ENCODE measurements at regions not wholly inside any gene's neighbourhood (a gene's known extent, or its start where the extent isn't known, plus 50 kb on each side); places are given as distances from the start of the nearest gene placed in this dataset.

DNA sequence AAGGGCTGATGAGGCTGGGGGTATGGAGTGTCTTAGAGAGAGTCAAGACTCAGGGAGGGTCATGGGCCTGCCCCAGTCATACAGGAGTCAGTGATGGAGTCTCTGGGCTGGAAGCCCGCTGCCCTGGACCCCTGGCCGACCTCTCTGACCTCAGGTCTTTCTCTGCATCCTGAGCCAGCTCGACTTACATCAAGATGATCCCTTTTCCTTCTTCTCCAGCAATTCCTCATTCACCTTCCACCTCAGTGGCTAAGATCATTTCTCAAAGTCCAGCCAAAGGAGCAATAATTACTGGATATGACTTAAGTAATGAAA lies 308.6 kb downstream of the MATN1 start:
- FAIRE-seq (no peak), DNase-seq (ENCODE audit: low spot score in 2 of 2) (no peak)

DNA sequence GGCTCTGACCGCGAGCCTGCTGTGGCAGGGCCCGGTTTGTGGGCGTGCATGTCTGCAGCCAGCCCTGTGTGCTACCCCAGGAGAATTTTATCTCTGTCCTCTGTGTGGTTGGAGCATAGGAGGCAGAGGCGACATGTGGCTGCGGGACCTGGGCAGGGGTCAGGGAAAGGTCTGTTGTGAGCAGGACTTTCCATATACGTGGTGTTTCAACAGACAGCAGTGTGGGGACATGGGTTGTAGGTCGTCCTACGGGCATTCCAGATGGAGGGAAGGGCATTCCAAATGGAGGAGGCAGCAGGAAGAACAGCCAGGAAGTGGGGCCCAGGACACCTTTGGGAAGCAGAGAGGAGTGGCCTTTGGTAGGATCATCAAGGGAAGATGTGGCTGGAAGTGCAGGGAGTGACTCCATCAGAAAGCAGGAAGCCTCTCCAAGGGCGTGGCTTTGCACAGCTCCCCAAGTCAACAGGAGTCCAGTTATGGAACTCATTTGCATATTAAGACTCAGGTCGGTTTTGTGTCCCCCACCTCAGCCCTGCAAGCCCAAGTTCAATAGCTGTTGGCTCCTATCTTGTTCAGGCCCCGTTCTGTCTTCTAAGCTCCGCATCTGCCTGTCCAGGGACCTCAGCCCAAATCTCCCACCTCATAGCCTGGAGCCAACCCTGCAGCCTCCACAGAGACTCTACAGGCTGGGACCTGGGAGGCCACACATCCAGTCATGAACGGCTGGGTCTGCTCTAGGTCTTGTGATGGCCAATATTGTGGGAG lies 309.1 kb downstream of the MATN1 start:
- DNase-seq (ENCODE audit: low spot score in 2 of 2) = no peak
- FAIRE-seq = no peak

DNA sequence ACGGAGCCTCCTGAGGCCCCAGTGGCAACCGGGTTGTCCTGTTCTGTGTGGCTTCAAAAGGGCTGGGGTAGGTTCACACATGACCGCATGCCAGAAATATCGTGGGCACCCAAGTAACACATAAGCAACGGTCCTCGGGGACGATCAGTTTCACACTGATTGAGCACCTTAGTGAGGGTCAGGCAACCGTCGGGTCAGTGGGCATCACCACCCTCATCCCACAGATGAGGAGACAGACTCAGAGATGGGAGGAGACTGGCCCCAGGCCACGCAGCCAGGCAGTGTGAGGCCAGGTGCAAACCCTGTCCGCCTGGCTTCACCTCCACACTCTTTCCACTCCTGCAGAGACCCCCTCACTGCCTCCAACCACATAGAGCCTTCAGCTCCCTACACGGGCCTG lies 309.8 kb downstream of the MATN1 start:
- DNase-seq (ENCODE audit: low spot score in 2 of 2) (no peak), FAIRE-seq (no peak)

DNA sequence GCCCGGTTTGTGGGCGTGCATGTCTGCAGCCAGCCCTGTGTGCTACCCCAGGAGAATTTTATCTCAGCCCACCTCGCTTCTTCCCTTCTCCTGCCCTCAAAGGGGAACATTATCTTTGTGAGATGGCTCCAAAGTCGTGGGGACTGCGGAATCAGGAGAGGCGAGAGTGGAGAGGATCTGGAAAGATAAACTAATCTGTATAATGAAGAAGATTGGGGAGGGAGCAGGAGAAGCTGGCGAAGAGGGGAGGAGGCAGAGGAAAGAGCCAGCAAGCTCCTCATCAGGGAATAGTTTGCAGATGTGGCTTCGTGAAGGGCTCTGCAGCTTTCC lies 310.3 kb downstream of the MATN1 start:
- FAIRE-seq = no peak

DNA sequence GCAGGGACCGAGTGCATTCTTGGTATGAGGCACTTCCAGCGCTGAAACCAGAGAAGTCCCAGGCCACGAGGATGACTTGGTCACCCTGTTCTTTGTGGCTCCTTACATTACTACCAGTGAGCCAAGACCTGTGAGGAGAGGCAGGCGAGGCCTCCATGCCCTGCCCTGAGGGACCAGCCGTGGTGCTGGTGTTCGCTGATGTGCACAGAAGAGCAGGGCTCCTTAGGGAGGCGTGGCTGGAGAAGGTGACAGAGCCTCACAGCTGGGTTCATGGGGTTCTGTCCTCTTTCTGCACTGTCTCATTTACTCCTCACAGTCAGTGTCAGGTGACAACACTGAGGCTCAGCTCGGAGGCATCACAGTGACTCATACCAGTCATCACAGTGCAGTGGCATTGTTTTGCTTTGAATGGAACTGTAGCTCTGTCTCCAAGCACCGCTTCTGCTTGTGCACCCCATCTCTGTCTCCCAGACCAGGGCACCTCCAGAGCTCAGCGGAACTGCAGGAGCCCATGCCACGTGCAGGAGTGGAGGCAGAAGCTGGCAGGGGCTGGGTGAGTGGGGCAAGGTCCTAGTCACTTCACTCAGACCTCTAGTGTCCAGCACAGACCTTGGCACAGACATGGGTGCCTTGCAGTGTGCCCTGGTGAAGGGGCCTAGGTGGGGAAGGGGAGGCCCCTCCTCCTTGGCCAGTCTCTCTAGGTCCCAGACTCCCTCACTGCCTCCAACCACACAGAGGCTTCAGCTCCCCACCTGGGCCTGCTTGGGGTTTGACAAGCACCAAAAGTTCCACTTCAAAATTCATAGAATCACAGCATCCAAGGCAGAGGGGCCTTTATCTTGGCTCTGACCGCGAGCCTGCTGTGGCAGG lies 310.9 kb downstream of the MATN1 start:
- FAIRE-seq (no peak), DNase-seq (ENCODE audit: low spot score in 2 of 2) (no peak)

More for the DNA sequence above, 310.3 kb downstream of the MATN1 start:
- no peak for DNase-seq (ENCODE audit: low spot score in 2 of 2)

DNA sequence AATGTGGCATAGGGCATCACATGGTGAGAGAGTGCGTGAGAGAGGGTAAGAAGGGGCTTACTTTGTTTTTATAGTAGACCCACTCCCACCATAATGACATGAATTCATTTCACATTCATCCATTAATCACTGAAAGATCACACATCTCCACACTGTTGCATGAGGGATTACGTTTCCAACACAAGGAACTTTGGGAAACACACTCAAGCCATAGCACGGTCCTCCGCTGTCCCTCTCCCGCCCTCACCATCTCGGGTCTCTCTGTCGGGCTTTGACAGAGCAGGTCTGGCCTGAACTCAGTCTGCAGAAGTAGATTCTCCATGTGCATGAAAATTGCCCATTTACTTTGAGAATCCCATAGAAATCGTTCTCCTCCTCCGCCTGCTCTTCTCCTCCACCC lies 312.2 kb downstream of the MATN1 start:
- FAIRE-seq (no peak), DNase-seq (ENCODE audit: low spot score in 2 of 2) (no peak)

DNA sequence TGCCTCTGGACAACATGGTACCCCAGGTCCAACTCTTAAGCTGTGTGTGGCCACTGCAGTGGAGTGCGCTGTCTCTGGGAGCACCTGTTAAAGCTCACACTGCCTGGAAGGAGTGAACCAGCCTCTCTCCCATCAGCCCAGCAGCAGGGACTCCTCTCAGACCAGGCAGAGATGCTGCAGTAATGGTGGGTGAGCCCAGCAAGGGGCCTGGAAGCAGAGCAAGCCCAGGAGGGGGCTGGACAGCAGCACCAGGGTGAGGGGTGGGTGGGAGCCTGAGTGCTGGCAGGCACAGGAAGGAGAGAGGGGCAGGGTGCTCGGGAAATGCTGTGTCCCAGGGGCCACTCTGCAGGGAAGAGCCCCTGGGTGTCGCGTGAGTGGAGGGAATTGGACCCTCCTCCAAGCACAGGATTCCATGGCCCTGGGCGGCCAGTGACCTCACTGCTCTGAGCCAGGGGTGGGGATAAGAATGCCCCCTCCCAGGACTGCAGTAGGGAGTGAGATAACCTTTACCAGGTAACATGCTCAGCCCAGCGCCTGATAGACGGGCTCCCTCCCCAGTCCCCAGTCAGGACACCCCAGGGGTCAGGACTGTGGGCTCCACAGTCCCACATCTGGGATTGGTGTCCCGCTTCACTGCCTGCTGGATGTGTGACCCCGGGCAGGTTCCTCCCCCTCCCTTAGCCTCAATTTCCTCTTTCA lies 313.1 kb downstream of the MATN1 start:
- no peak for FAIRE-seq
- no peak for DNase-seq (ENCODE audit: low spot score in 2 of 2)

DNA sequence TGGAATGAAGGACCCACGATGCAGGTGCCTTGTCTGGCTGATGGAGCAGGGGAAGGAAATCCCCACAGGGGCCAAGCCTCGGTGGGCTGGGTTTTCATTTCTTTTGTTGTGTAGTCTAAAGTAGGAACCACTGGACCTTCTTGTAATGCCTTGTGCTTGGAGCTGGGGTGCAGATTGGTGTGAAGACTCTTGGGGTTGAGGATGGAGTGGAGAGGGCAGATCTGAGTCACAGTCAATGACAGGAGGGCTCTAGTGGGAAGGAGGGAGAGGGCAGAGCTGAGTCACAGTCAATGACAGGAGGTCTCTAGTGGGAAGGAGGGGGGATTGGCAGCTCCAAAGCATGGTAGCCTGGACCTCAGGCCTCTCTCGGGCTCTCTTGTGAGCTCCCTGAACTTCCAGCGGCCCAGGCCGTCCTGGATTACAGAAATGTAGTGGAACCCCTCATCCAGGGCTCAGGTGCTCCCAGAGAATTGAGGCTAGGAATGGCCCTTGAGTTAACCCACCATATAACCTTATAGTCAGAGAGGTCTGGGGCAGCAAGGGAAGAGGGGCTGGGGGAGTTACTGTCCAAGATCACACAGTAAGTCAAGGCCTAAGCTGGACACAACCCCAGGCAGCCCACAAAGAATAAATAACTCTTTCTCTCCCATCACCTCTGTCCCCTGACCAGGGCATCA lies 313.8 kb downstream of the MATN1 start:
- DNase-seq (ENCODE audit: low spot score in 2 of 2) = no peak
- FAIRE-seq = no peak

DNA sequence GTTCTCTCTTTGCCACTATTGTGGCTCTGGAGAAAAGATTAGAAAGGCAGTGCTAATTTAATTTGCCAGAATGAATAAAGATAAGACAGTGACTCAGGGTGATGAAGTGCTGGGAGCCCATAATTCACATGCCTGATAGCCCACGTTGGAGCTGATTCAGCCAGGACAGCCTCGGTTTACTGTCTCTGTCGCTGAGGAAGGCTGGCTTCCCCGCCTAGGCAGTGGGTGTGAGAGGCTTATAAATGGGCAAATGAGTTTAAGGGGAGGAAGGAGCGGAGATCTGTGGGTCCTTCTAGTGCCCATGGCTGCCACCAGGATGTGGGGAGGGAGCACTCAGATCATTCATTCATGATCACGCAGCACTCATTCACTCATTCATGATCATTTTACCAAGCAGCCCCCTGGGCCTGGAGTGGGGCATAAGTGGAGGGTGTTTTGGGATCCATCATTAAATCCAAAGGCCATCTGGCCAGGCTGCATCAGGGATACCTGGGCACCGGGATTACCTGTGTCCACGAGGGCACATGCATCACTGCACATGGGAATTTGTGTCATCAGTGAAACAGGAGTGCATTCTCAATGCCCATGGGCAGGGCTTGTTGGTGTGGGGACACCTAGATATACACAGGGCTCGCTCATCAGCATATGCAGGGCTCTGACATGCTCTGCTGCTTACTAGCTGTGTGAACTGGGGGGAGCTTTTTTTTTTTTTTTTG lies 315.4 kb downstream of the MATN1 start:
- FAIRE-seq = no peak

DNA sequence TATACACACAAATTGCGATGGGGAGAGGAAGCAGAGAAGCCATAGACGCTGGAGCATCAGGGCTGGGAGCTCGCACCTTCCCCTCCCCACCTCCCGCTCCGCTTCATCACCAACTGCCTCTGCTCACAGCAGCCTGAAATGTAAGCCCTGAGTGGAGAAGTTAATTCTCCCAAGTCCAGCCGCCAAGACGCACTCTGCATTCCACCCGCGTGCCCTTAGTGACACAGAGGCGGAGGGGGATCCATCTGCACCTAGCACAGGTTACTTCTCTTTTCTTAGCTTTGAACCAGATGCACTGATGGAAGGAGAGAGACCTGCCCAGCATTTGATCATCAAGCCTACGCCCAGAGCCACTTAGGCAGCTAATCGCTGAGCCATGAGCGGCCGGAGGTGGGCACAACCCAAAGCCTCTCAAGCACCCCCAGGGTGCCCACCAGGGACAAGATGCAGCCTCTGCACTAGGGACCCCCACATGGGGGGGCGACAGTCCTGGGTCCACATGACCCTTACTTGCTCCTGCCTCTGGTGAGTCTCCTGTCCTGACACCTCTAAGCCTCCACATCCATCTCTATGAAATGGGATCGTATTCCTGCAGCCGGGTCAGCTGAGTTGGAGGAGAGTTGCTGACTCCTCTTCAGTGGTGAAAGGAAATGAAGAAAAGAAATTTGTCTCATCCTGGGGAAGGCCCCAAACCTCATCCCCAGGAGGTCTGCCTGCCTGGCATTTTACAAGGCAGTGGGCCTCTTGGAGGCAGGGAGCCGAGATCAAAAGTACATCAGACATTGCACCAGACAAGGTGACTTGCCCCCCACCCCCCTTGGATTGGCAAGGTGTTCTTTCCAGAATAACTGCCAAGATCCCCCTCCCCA lies 316.2 kb downstream of the MATN1 start:
- DNase-seq (ENCODE audit: low spot score in 2 of 2) = no peak

More for the DNA sequence above, 315.4 kb downstream of the MATN1 start:
- no peak for DNase-seq (ENCODE audit: low spot score in 2 of 2)

DNA sequence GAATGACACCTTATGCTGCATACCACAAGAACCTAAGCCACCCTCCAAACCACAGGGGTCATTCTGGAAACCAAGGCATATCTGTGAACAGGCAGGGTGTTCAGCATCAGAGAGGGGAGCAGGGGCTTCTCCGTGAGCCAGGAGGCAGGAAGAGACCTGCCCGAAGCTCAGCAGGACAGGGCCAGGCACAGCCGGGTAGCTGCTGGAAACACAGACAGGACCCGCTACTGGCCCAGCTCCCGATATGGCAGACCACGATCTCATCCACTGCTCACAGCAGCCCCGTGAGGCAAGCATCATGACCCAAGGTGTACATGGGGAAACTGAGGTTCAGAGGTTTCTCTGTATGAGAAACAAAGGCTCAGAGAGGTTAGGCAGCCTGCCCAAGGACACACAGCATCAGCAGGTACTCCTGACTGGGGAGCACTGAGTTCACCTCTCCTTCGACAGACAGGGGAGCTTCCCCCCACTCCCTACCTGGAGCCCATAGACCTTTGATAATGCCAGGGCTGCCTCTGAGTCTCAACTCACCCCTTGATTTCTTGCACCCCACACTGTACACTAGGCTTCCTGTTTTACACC lies 317.7 kb downstream of the MATN1 start:
- no peak for FAIRE-seq
- DNase-seq (ENCODE audit: low spot score in 2 of 2) = no peak

More for the DNA sequence above, 316.2 kb downstream of the MATN1 start:
- no peak for FAIRE-seq

DNA sequence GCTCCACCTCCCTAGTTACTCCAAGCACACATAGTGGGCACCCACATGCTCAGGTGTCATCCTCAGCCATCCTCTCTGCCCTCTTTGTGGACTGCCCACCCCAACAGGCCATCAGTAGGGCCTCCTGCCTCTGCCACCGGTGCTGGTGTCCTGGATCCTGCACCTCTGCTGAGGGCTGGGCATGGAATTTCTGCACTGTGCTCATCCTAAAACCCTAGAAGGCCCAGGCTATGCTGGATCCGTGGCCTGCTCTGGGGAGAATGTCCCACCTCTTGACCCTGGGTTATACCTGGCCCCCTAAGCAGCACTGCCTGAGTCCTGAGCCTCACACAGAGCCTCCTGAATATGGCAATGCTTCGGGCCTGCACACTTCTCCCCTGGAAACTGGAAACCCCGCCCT lies 318.3 kb downstream of the MATN1 start:
- DNase-seq (ENCODE audit: low spot score in 2 of 2) (no peak), FAIRE-seq (no peak)

DNA sequence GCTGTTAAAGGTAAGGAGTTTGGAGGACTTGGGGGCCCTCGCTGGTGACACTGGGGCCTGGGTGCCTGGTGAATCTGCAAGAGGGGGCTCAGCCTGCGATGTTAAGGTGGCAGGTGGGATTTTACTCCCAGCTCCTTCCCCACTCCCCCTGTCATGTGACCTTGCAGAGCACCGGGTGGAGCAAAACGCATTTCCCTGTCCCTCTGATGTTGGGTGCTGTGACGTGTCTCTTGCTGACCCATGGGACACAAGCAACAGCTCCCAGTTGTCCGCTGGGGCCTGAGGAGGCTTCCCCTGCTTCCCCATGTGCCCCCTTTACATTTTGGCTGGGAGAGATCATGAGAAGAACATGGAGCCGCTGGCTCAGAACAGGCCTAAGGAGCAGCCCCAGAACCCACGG lies 319.0 kb downstream of the MATN1 start:
- no peak for FAIRE-seq
- DNase-seq (ENCODE audit: low spot score in 2 of 2) = no peak

DNA sequence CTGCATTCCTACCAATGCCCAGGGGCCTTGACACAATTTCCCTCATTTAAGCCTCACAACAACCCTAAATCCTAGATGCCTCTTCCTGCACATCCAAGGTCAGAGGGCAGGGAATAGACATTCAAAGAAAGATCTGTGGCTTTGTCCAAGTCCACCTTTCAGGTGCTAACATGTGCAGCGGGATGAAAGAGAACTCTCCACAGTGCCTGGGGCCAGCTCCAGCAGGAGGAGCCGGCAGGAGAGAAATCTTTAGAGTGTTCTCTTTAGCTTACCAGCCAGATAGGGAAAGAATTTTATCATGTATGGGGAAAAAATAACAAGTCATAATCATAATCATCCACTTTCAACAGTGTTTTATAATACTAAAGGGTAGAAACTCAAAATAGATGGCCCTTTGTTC lies 319.7 kb downstream of the MATN1 start:
- DNase-seq (ENCODE audit: low spot score in 2 of 2) (no peak), FAIRE-seq (no peak)

DNA sequence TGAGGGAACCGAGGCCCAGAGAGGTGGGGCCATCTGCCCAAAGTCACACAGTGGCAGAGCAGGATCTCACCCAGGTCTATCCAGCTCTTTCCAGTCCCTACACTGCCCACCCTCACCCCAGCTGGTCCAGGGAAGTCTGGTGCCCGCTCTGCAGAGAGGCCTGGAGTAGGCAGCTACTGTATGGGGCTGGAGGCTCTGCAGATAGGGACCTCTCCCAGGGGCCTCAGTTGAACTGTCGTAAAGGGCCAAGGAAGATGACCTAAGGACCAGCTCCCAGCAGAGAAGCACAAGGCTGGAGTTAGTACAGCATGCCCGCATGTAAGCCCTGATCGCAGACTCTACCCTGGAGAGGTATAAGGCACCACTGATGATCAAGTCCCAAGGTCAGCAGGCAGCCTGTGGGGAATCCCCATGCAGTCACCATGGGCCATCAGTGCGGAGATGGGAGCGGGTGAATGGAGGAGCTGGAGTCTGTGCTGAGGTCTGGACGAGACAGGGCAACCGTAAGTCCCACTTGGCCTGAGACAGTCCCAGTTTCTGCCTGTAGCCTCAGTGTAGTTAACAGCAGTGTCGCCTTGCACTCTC lies 320.2 kb downstream of the MATN1 start:
- DNase-seq (ENCODE audit: low spot score in 2 of 2) (no peak), FAIRE-seq (no peak)

DNA sequence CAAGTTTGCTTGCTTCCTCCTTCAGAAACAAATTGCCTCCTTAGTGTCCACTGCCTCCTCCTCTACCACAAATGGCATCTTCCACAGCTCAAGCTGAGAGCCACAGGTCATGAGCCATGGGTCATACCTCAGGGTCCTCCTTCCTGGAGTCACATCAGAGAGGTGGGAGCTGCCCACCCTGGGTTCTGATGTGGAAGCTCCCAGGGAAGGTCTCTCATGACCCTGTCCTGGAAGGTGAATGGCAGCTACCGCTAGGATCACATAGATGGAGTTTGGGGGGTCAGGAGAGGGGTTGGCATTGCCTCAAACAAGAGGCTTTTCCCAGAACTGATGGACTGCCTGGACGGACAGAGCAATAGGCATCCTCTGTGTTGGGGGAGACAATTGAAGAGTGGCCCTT lies 321.4 kb downstream of the MATN1 start:
- DNase-seq (ENCODE audit: low spot score in 2 of 2) = no peak
- no peak for FAIRE-seq

DNA sequence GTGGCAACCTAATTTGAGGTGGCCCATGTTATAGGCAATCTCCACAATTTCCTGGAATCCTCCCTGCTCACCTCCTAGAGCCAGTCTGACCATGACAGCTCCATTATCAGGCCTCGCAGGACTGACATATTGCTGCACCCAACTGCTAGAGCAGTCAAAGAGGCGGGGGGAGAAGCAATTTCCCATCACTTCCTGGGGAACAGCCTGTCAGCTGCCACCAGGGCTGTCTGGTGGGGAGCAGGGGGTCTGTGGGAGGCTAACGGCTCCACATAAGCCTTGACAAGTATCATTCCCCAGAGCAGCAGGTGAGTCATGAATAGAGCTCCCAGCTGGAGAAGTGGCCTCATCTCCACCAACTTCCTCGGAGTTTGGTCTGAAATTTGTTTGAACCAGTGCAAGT lies 322.9 kb downstream of the MATN1 start:
- DNase-seq (ENCODE audit: low spot score in 2 of 2) (no peak), FAIRE-seq (no peak)

DNA sequence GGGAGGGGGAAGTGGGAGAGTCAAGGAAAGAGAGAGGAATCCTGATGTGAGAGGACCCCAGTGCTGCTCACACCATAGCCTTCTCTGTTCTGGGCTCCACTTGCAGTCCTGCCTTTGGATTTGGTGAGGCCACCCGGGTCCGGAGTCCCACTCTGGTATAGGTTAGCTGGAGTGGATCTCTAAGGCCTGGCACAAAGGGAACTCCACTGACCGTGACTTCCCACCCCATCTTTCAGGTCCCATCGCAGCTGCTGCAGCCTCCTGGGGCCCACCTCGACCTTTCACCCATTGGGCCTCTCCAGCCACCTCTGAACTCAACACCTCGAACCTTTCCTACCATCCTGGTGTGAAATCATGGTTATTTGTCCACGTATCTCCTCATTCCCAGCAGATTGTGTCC lies 324.4 kb downstream of the MATN1 start:
- FAIRE-seq (no peak), DNase-seq (ENCODE audit: low spot score in 2 of 2) (no peak)

DNA sequence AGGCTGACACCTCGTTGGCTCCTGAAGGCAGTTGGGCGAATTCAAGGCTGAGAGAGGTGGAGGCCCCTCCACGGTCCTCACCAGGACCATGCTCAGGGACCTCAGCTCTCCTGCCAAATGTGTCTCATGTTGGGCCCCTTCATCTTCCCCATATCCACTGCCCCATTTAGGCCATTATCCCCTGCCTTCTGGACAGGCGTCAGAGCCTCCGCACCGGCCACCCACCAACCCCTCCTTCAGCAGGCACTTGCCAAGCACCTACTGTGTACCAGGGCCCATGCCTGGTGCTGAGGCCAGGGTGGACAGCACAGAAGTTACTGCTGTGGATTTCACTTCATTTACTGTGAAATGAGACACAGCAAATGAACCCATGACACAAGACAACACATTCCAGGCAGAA lies 325.8 kb downstream of the MATN1 start:
- DNase-seq (ENCODE audit: low spot score in 2 of 2) (no peak), FAIRE-seq (no peak)

Data from frontal cortex (tissue), 3 donors.